GM12878 (cell line): ENCODE measurements at regions not wholly inside any gene's neighbourhood (a gene's known extent, or its start where the extent isn't known, plus 50 kb on each side); places are given as distances from the start of the nearest gene placed in this dataset.

Source experiments
- BCL3 ChIP-seq: IDR thresholded peaks from 2 replicates; pipeline ENCODE4 v1.6.1; 2011; ENCODE audit warnings: borderline replicate concordance, low read depth, mild to moderate bottlenecking, moderate library complexity, low read length; ENCODE audit not compliant: insufficient read depth, poor library complexity, severe bottlenecking
- CBX3 ChIP-seq: fragments of 200-600 bp; sonication (generic); IDR thresholded peaks from 2 replicates; pipeline ENCODE4 v1.6.1; 2016; ENCODE audit warnings: low read depth, borderline replicate concordance
- CEBPB ChIP-seq, 2 experiments: fragments of 150-350 bp in 1 of 2; IDR thresholded peaks; 2 replicates each; pipeline ENCODE4 v1.6.1; 2012 to 2014; ENCODE audit warnings: low read depth in 2 of 2, low read length in 2 of 2, borderline replicate concordance in 1 of 2, inconsistent platforms in 1 of 2
- CHD2 ChIP-seq: IDR thresholded peaks from 2 replicates; pipeline ENCODE4 v1.6.1; 2011; ENCODE audit warnings: low read depth, low read length, improper control_type of control experiment, borderline replicate concordance
- CTCF ChIP-seq, 3 experiments: IDR thresholded peaks in 2 of 3; conservative IDR thresholded peaks in 1 of 3; 2 replicates each; pipeline ENCODE4 v1.5.1; 2011; ENCODE audit warnings: low read depth in 3 of 3, low read length in 3 of 3, mild to moderate bottlenecking in 3 of 3, control low read depth in 2 of 3, moderate library complexity in 2 of 3, inconsistent platforms in 1 of 3, mixed read lengths in 1 of 3; ENCODE audit not compliant: control insufficient read depth in 2 of 3, insufficient read depth in 1 of 3; ENCODE audit errors: extremely low read depth in 1 of 3
- EP300 ChIP-seq, 2 experiments: fragments of 150-350 bp in 1 of 2; IDR thresholded peaks; 2 replicates each; pipeline ENCODE4 v1.6.1; 2011 to 2012; ENCODE audit warnings: low read depth in 2 of 2, low read length in 2 of 2, borderline replicate concordance in 1 of 2, improper control_type of control experiment in 1 of 2, inconsistent platforms in 1 of 2; ENCODE audit not compliant: control insufficient read depth in 1 of 2
- ETV6 ChIP-seq, 2 experiments: fragments of 450-650 bp in 1 of 2; IDR thresholded peaks in 1 of 2; conservative IDR thresholded peaks in 1 of 2; 2 replicates each; pipeline ENCODE4 v1.6.1; 2014; ENCODE audit warnings: antibody characterized with exemption in 1 of 2, borderline replicate concordance in 1 of 2, low read depth in 1 of 2, mild to moderate bottlenecking in 1 of 2, moderate library complexity in 1 of 2
- HCFC1 ChIP-seq: fragments of 150-350 bp; IDR thresholded peaks from 2 replicates; pipeline ENCODE4 v1.6.1; 2014; ENCODE audit warnings: low read length
- MEF2B ChIP-seq: fragments of 450-650 bp; IDR thresholded peaks from 2 replicates; pipeline ENCODE4 v1.6.1; 2018; ENCODE audit warnings: mild to moderate bottlenecking, moderate library complexity; ENCODE audit not compliant: partially characterized antibody, poor library complexity, severe bottlenecking
- RAD21 ChIP-seq: IDR thresholded peaks from 2 replicates; pipeline ENCODE4 v1.6.1; 2011; ENCODE audit warnings: mild to moderate bottlenecking, low read depth, low read length, moderate library complexity; ENCODE audit not compliant: insufficient read depth

GRCh38 chr21:41076064-41076463 is 91.9 kb upstream of the BACE2 start:
- TF ChIP-seq HCFC1 (no peak), ETV6 (conservative IDR thresholded peaks at IDR 0.05 in 1 of 2, IDR thresholded peaks at IDR 0.05 in 1 of 2; ENCODE audit: borderline replicate concordance in 1 of 2, low read depth in 1 of 2) (no peak), BCL3 (no peak), CHD2 (no peak), CEBPB (IDR thresholded peaks at IDR 0.05; ENCODE audit: borderline replicate concordance in 1 of 2, low read depth in 2 of 2, low read length in 2 of 2) (no peak), EP300 (IDR thresholded peaks at IDR 0.05; ENCODE audit: borderline replicate concordance in 1 of 2, control insufficient read depth in 1 of 2, low read depth in 2 of 2, low read length in 2 of 2) (no peak), RAD21 (no peak), CTCF (IDR thresholded peaks at IDR 0.05 in 2 of 3, conservative IDR thresholded peaks at IDR 0.05 in 1 of 3; ENCODE audit: control insufficient read depth in 2 of 3, extremely low read depth in 1 of 3, insufficient read depth in 1 of 3, low read depth in 3 of 3, low read length in 3 of 3) (no peak), MEF2B (no peak), CBX3 (no peak)
